Heart left ventricle (tissue), 13 donors: ENCODE measurements at regions not wholly inside any gene's neighbourhood (a gene's known extent, or its start where the extent isn't known, plus 50 kb on each side); places are given as distances from the start of the nearest gene placed in this dataset.

Source experiments
- CTCF ChIP-seq, 12 donors: fragments of 200-600 bp; sonication (generic) in 4 of 12; IDR thresholded peaks; one replicate each; pipeline versions ENCODE4 v1.5.0 to v1.8.0; 2018 to 2022; ENCODE audit warnings: antibody characterized with exemption in 12 of 12, mild to moderate bottlenecking in 5 of 12
- POLR2A ChIP-seq, 2 donors: fragments of 450-650 bp; IDR thresholded peaks; one replicate each; pipeline ENCODE4 v1.6.1; 2017; ENCODE audit warnings: antibody characterized with exemption in 2 of 2, mild to moderate bottlenecking in 2 of 2, moderate library complexity in 2 of 2
- donor health status: ischemic (EF 13 %, LVEDD 7.1; RV severe dilation, severe dysfunction).
- donor health status: DM: no; HTN: yes; CAD: no.
- donor health status: DM: no; HTN: no; CAD: no.
- donor health status: ischemic (EF 25% LVEDD 6.9; RV normal size, moderate dysfunction).
- donor health status: ischemic (EF 25% LVEDD 5.7; RV mildly dilated, moderate dysfunction).
- donor health status: ischemic (EF 35%, LVEDD 5.7; RV mildly dilated, moderate dysfunction).
- donor health status: nonischemic (EF 11% LVEDD 7.7; RV severe dilation, severe dysfunction).
- donor health status: DM: yes; HTN: yes; CAD: no.
- donor health status: PGD.
- donor health status: ischemic (EF 29% LVEDD 5.4; RV normal size, mild dysfunction).
- donor health status: nonischemic (EF 23%, LVEDD 6.1; RV moderate dilation, normal function).

- TF ChIP-seq CTCF (IDR thresholded peaks at IDR 0.05) (no peak), POLR2A (IDR thresholded peaks at IDR 0.05) (no peak)
Observed at GRCh38 chr11:123284454-123284853, 89.4 kb upstream of the CLMP start.
